Type B pancreatic cell (in vitro differentiated cells): ENCODE measurements at regions not wholly inside any gene's neighbourhood (a gene's known extent, or its start where the extent isn't known, plus 50 kb on each side); places are given as distances from the start of the nearest gene placed in this dataset.

ENCODE experiments used
- DNase-seq: peaks from one replicate; pipeline ENCODE4 v3.0.0; 2021; ENCODE audit warnings: mixed read lengths; ENCODE audit not compliant: unreplicated experiment; ENCODE audit errors: extremely low spot score
- H3K27ac Mint-ChIP-seq: 2 replicates; pipeline ENCODE4 v1.8.0; 2021; ENCODE audit warnings: mild to moderate bottlenecking, mixed read lengths
- H3K27me3 Mint-ChIP-seq: 2 replicates; pipeline ENCODE4 v1.8.0; 2021; ENCODE audit warnings: mixed read lengths
- H3K36me3 Mint-ChIP-seq: 2 replicates; pipeline ENCODE4 v1.8.0; 2021; ENCODE audit warnings: mixed read lengths
- H3K4me1 Mint-ChIP-seq: one replicate; pipeline ENCODE4 v1.8.0; 2021; ENCODE audit warnings: mixed read lengths; ENCODE audit not compliant: unreplicated experiment
- H3K4me3 Mint-ChIP-seq: 2 replicates; pipeline ENCODE4 v1.8.0; 2021; ENCODE audit warnings: mild to moderate bottlenecking, mixed read lengths
- H3K9me3 Mint-ChIP-seq: 2 replicates; pipeline ENCODE4 v1.8.0; 2021; ENCODE audit warnings: mixed read lengths
- CTCF ChIP-seq: fragments of 200-600 bp; sonication (generic); conservative IDR thresholded peaks from 2 replicates; pipeline ENCODE4 v1.5.0; 2021; ENCODE audit warnings: antibody characterized with exemption, mild to moderate bottlenecking

GRCh38 chr5:179455320-179455719 is 95.0 kb upstream of the RUFY1 start:
- Mint-ChIP-seq H3K9me3 (no peaks in the 10 kb centered on the region), H3K27ac (no peak overlapping the region), H3K4me1 (no peaks in the 10 kb centered on the region), H3K4me3 (no peak overlapping the region), H3K36me3 (no peaks in the 10 kb centered on the region), H3K27me3 (peaks cover 7% of the 10 kb centered on the region)
- DNase-seq: no peak
- TF ChIP-seq CTCF: no peak

- H3K4me3 Mint-ChIP-seq: no peak overlapping the region
These were observed 96.0 kb upstream of the RUFY1 start for GRCh38 chr5:179454356-179454755.

GRCh38 chr5:179453616-179454015 is 96.7 kb upstream of the RUFY1 start:
- Mint-ChIP-seq H3K9me3 (no peaks in the 10 kb centered on the region), H3K4me1 (no peaks in the 10 kb centered on the region), H3K36me3 (no peaks in the 10 kb centered on the region), H3K27ac (no peak overlapping the region), H3K27me3 (peaks cover 4% of the 10 kb centered on the region), H3K4me3 (no peak overlapping the region)
- TF ChIP-seq CTCF: no peak
- DNase-seq: no peak

More at GRCh38 chr5:179454356-179454755, 96.0 kb upstream of the RUFY1 start:
- no peaks in the 10 kb centered on the region for H3K4me1 Mint-ChIP-seq
- peaks cover 7% of the 10 kb centered on the region for H3K27me3 Mint-ChIP-seq
- no peak for TF ChIP-seq CTCF
- no peaks in the 10 kb centered on the region for H3K36me3 Mint-ChIP-seq
- no peak overlapping the region for H3K27ac Mint-ChIP-seq
- no peaks in the 10 kb centered on the region for H3K9me3 Mint-ChIP-seq
- no peak for DNase-seq

- TF ChIP-seq CTCF: no peak
- H3K27ac Mint-ChIP-seq: no peak overlapping the region
These were observed 97.8 kb upstream of the RUFY1 start for GRCh38 chr5:179452356-179453230.

GRCh38 chr5:179451828-179452196 is 98.5 kb upstream of the RUFY1 start:
- Mint-ChIP-seq H3K27ac (no peak overlapping the region), H3K9me3 (no peaks in the 10 kb centered on the region), H3K4me3 (no peak overlapping the region), H3K36me3 (no peaks in the 10 kb centered on the region), H3K4me1 (no peaks in the 10 kb centered on the region), H3K27me3 (peaks cover 4% of the 10 kb centered on the region)
- DNase-seq: no peak
- TF ChIP-seq CTCF: no peak

More at GRCh38 chr5:179452356-179453230, 97.8 kb upstream of the RUFY1 start:
- H3K9me3 Mint-ChIP-seq: no peaks in the 10 kb centered on the region
- peaks cover 4% of the 10 kb centered on the region for H3K27me3 Mint-ChIP-seq
- H3K36me3 Mint-ChIP-seq: no peaks in the 10 kb centered on the region
- DNase-seq: no peak
- H3K4me3 Mint-ChIP-seq: no peak overlapping the region
- no peaks in the 10 kb centered on the region for H3K4me1 Mint-ChIP-seq
